CD14-positive monocyte (primary cell): ENCODE measurements at regions not wholly inside any gene's neighbourhood (a gene's known extent, or its start where the extent isn't known, plus 50 kb on each side); places are given as distances from the start of the nearest gene placed in this dataset.

Source experiments
- DNase-seq, 3 donors: peaks; one replicate each; pipeline ENCODE4 v3.0.0-alpha.2; 2011 to 2022
- H2AFZ ChIP-seq: 2 replicates; pipeline ENCODE4 v1.6.0; 2012; ENCODE audit warnings: mild to moderate bottlenecking, low read depth, low read length, inconsistent platforms; ENCODE audit not compliant: insufficient read depth, poor library complexity, severe bottlenecking
- H3K27ac ChIP-seq, 2 donors: 1 replicate in 1 of 2; 2 replicates in 1 of 2; pipeline ENCODE4 v1.5.1; 2012 to 2013; ENCODE audit warnings: low read length in 2 of 2, control low read depth in 1 of 2, inconsistent platforms in 1 of 2, low read depth in 1 of 2, mild to moderate bottlenecking in 1 of 2
- H3K27me3 ChIP-seq, 2 donors: one replicate each; pipeline versions ENCODE4 v1.6.0 to v1.6.1; 2011 to 2013; ENCODE audit warnings: low read length in 2 of 2; ENCODE audit not compliant: control insufficient read depth in 2 of 2, insufficient read depth in 2 of 2
- H3K36me3 ChIP-seq, 2 donors: replicated peaks in 1 of 2; 1 replicate in 1 of 2; 2 replicates in 1 of 2; pipeline versions ENCODE4 v1.5.1 to v1.6.1; 2012 to 2013; ENCODE audit warnings: low read length in 2 of 2, control low read depth in 1 of 2, inconsistent platforms in 1 of 2, mild to moderate bottlenecking in 1 of 2; ENCODE audit not compliant: insufficient read depth in 2 of 2, control insufficient read depth in 1 of 2
- H3K4me1 ChIP-seq, 2 donors: 1 replicate in 1 of 2; 2 replicates in 1 of 2; pipeline versions ENCODE4 v1.5.1 to v1.6.1; 2012 to 2013; ENCODE audit warnings: low read length in 2 of 2, control low read depth in 1 of 2, inconsistent platforms in 1 of 2, mild to moderate bottlenecking in 1 of 2, moderate library complexity in 1 of 2; ENCODE audit not compliant: insufficient read depth in 2 of 2, control insufficient read depth in 1 of 2
- H3K4me2 ChIP-seq: replicated peaks from 2 replicates; pipeline ENCODE3; 2012; ENCODE audit warnings: low read length, moderate library complexity, mild to moderate bottlenecking; ENCODE audit not compliant: poor library complexity, severe bottlenecking; ENCODE audit errors: extremely low read depth
- H3K4me3 ChIP-seq, 3 experiments: fragments of 200-600 bp in 1 of 3; sonication (generic) in 1 of 3; replicated peaks in 1 of 3; 1 replicate in 2 of 3; 2 replicates in 1 of 3; pipeline ENCODE4 v1.5.1; 2011 to 2013; ENCODE audit warnings: low read length in 3 of 3, mild to moderate bottlenecking in 3 of 3, control low read depth in 2 of 3, low read depth in 2 of 3, inconsistent platforms in 1 of 3, moderate library complexity in 1 of 3
- H3K79me2 ChIP-seq: 2 replicates; pipeline ENCODE4 v1.6.0; 2012; ENCODE audit warnings: mild to moderate bottlenecking, control low read depth, inconsistent platforms, low read length, moderate library complexity; ENCODE audit not compliant: insufficient read depth
- H3K9ac ChIP-seq: 2 replicates; pipeline ENCODE4 v1.6.0; 2017; ENCODE audit warnings: low read length, mild to moderate bottlenecking; ENCODE audit not compliant: insufficient read depth, poor library complexity, severe bottlenecking
- H3K9me3 ChIP-seq, 2 donors: replicated peaks in 1 of 2; 1 replicate in 1 of 2; 2 replicates in 1 of 2; pipeline versions ENCODE4 v1.5.1 to v1.6.1; 2012 to 2013; ENCODE audit warnings: low read length in 2 of 2, control low read depth in 1 of 2; ENCODE audit not compliant: control insufficient read depth in 1 of 2, insufficient read depth in 1 of 2
- H4K20me1 ChIP-seq: 2 replicates; pipeline ENCODE4 v1.6.0; 2012; ENCODE audit warnings: mild to moderate bottlenecking, low read length, control low read depth, moderate library complexity; ENCODE audit not compliant: insufficient read depth
- H3K27ac Mint-ChIP-seq, 7 donors: one replicate each; pipeline ENCODE4 v1.8.0; 2020; ENCODE audit warnings: mild to moderate bottlenecking in 7 of 7, mixed read lengths in 7 of 7, moderate library complexity in 6 of 7, inconsistent platforms in 2 of 7
- H3K27me3 Mint-ChIP-seq, 3 donors: one replicate each; pipeline ENCODE4 v1.8.0; 2021 to 2022; ENCODE audit warnings: low read depth in 3 of 3, mild to moderate bottlenecking in 3 of 3, mixed read lengths in 3 of 3, moderate library complexity in 3 of 3, inconsistent platforms in 1 of 3
- H3K36me3 Mint-ChIP-seq, 2 donors: one replicate each; pipeline ENCODE4 v1.8.0; 2020; ENCODE audit warnings: mixed read lengths in 2 of 2, inconsistent platforms in 1 of 2, mild to moderate bottlenecking in 1 of 2
- H3K4me1 Mint-ChIP-seq: one replicate; pipeline ENCODE4 v1.8.0; 2020; ENCODE audit warnings: mild to moderate bottlenecking, mixed read lengths
- H3K4me3 Mint-ChIP-seq, 2 donors: one replicate each; pipeline ENCODE4 v1.8.0; 2020; ENCODE audit warnings: mild to moderate bottlenecking in 2 of 2, mixed read lengths in 2 of 2, moderate library complexity in 1 of 2
- H3K9me3 Mint-ChIP-seq, 7 donors: one replicate each; pipeline ENCODE4 v1.8.0; 2020 to 2022; ENCODE audit warnings: mixed read lengths in 7 of 7, mild to moderate bottlenecking in 6 of 7, moderate library complexity in 6 of 7, inconsistent platforms in 2 of 7
- CTCF ChIP-seq: fragments of 200-600 bp; IDR thresholded peaks from one replicate; pipeline ENCODE4 v1.8.0; 2022; ENCODE audit warnings: antibody characterized with exemption, mild to moderate bottlenecking
- WGBS: methylation state at CpG from one replicate; pipeline ENCODE4 v1.1.5; 2013; ENCODE audit warnings: missing lambda C conversion rate; ENCODE audit not compliant: insufficient coverage; 5-methylcytosine and 5-hydroxymethylcytosine counted together
- intact Hi-C, 2 donors: fragments of 100-400 bp; cut with micrococcal nuclease; formaldehyde crosslinking; loops; one replicate each; pipeline versions ENCODE4 v1.15.0 to v1.15.1; 2023

GRCh38 chr17:6213859-6214258, 143.7 kb downstream of the WSCD1 start:
- DNase-seq: no peak
- WGBS: 94% methylated on average over 3 of the region's 4 CpGs
- Mint-ChIP-seq H3K27ac (no peak overlapping the region), H3K27me3 (peaks cover 9 to 15% (median 10%) of the 10 kb centered on the region in 3 donors), H3K36me3 (no peaks in the 10 kb centered on the region), H3K4me1 (no peaks in the 10 kb centered on the region), H3K4me3 (no peak overlapping the region), H3K9me3 (no peaks in the 10 kb centered on the region)
- H3K9ac ChIP-seq: no peak overlapping the region
- H3K9me3 ChIP-seq: no peaks in the 10 kb centered on the region
- H3K36me3 ChIP-seq: no peaks in the 10 kb centered on the region
- H3K27me3 ChIP-seq: no peaks in the 10 kb centered on the region
- H3K27ac ChIP-seq: no peak overlapping the region
- H4K20me1 ChIP-seq: no peaks in the 10 kb centered on the region
- no peak overlapping the region for H3K4me2 ChIP-seq
- H3K4me3 ChIP-seq: no peak overlapping the region
- no peaks in the 10 kb centered on the region for H3K79me2 ChIP-seq
- H3K4me1 ChIP-seq: no peaks in the 10 kb centered on the region
- intact Hi-C loops: no loop called here
- no peak overlapping the region for H2AFZ ChIP-seq
- no peak for TF ChIP-seq CTCF

GRCh38 chr17:6212766-6213165, 142.6 kb downstream of the WSCD1 start:
- Histone ChIP-seq H2AFZ (no peak overlapping the region), H3K4me3 (no peak overlapping the region), H3K9ac (no peak overlapping the region), H3K4me1 (no peaks in the 10 kb centered on the region), H3K9me3 (no peaks in the 10 kb centered on the region), H4K20me1 (no peaks in the 10 kb centered on the region), H3K79me2 (no peaks in the 10 kb centered on the region), H3K4me2 (no peak overlapping the region), H3K36me3 (no peaks in the 10 kb centered on the region), H3K27ac (no peak overlapping the region), H3K27me3 (no peaks in the 10 kb centered on the region)
- DNase-seq: no peak
- Mint-ChIP-seq H3K27me3 (peaks cover 6 to 9% (median 7%) of the 10 kb centered on the region in 3 donors), H3K4me3 (no peak overlapping the region), H3K4me1 (no peaks in the 10 kb centered on the region), H3K36me3 (no peaks in the 10 kb centered on the region), H3K27ac (no peak overlapping the region), H3K9me3 (no peaks in the 10 kb centered on the region)
- 69% methylated on average over 3 of the region's 5 CpGs for WGBS
- TF ChIP-seq CTCF: no peak
- intact Hi-C loops: no loop called here
